ENCODE measurements at regions not wholly inside any gene's neighbourhood (a gene's known extent, or its start where the extent isn't known, plus 50 kb on each side); places are given as distances from the start of the nearest gene placed in this dataset.

DNA sequence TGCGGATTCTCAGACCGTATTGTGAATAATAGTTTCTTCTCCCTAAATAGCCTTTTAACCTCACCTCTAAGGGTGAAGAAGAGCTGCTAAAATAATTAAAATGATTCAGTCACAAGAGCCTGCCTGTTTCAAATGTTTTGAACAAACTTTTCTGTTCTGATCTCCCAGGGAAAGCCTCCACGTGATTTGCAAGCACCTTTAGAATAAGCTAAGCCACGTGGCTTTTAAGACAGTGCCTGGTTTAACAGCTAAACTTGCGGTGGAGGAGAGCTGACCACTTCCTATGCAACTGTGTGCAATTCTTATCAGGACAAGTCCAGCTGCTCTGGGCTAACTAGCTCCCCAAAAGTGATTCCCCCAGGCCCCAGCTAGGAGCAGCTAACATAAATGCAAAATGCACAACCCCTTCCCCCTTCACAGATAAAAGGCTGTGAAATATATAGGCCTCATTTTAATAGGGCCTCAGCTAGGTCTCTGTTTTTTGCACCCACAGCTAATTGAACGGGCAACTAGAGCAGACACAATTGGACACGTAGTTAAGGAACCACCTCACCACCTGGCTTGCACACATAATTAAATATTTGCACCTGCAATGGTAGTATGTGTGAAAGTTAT lies 401.2 kb upstream of the NR2F2 start:
- TF ChIP-seq, protein P1, sequence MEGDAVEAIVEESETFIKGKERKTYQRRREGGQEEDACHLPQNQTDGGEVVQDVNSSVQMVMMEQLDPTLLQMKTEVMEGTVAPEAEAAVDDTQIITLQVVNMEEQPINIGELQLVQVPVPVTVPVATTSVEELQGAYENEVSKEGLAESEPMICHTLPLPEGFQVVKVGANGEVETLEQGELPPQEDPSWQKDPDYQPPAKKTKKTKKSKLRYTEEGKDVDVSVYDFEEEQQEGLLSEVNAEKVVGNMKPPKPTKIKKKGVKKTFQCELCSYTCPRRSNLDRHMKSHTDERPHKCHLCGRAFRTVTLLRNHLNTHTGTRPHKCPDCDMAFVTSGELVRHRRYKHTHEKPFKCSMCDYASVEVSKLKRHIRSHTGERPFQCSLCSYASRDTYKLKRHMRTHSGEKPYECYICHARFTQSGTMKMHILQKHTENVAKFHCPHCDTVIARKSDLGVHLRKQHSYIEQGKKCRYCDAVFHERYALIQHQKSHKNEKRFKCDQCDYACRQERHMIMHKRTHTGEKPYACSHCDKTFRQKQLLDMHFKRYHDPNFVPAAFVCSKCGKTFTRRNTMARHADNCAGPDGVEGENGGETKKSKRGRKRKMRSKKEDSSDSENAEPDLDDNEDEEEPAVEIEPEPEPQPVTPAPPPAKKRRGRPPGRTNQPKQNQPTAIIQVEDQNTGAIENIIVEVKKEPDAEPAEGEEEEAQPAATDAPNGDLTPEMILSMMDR (conservative IDR thresholded peaks at IDR 0.05 in 1 of 2, IDR thresholded peaks at IDR 0.05 in 1 of 2; ENCODE audit: extremely low read depth in 1 of 2, insufficient read depth in 1 of 2, low read depth in 1 of 2, low read length in 2 of 2): no peak
- no peak for TF ChIP-seq EZH2 (IDR thresholded peaks at IDR 0.05; ENCODE audit: borderline replicate concordance, low read length)
